Mucosa of gallbladder (tissue), 1 donor: ENCODE measurements at regions not wholly inside any gene's neighbourhood (a gene's known extent, or its start where the extent isn't known, plus 50 kb on each side); places are given as distances from the start of the nearest gene placed in this dataset.

Experiments
- DNase-seq: peaks from one replicate; pipeline ENCODE4 v3.0.0-alpha.2; 2020; ENCODE audit warnings: low spot score
- donor health status: DM: no; HTN: no; CAD: no.

DNA sequence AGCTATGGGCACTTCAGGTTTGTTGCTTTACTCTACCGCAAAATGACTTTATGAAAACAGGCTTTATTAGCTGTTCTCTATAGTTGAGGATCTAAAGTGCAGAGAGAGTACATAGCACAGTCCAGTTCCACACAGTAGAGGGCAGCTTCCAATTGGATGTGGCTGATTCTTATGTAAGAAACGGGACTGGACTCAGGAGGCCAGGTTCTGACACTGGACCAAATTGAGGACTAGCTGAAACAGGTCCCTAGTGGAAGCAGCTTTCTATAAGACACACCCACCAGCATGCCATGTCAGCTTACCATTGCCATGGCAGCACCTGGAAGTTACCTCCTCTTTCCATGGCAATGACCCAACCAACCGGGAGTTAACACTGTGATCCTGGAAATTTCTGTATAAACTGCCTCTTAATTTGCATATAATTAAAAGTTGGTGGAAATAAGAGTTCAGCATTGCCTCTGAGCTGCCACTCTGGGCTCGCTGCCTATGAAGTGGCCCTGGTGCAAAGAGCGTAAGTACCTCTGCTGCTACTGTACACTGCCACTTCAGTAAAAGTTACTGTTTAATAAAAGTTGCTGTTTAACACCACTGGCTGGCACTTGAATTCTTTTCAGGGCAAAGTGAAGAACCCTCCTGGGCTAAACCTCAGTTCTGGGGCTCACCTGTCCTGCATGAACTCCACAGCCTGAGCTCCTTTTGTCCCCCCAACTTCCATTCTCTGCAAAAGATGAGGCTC, 211.9 kb upstream of the SLC10A2 start:
- no peak for DNase-seq

DNA sequence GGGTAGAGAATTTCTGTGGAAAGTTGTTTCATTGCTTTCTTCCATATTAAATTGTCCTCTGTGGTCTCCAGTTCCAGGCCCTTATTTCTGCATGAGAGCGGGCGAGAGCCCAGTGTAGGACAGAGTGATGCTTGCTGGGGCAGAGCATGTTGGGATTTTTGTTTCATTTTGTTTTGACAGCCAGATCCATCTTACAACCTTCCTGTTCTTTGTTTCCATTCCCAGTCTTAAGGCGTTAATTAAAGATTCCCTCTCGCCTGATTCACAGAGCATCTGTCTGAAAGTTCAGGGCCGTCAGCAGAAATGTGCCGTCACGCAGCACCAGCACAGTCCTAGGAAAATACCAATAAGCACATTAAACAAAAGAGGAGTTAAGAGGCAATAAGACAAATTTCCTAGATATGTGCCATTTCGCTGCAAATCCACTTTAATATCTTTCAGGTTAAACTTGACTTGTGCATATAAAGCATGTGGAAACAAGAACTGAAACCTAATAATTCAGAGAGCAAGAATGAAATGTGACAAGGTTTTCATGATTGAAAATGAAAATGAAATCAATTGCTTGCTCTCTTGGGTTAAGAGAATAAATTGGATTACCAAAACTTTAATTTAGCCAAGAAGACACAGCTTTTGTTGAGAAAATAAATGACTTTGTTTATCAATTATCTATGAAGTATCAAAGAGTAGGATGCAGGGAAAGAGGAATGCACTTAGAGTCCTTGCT, 210.7 kb upstream of the SLC10A2 start:
- DNase-seq, result no peak

DNA sequence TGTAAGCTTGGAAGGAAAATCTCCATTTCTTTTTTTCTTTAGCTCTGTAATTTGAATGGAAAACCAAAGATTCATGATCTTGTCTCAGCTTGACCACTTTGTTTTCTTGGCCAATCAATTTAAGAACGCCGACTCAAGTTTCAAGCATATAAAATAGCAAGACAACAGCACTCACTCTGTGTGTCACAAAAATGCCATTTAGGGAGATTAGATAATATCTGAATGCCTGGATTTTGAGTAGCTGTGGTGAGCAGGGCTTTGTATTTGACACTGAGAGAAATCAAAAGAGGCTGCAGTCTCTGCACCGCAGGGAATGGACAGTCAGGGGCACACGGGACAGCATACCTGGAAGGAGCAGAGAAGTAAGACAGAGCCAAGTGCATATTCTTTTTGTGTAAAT, 209.5 kb upstream of the SLC10A2 start:
- no peak for DNase-seq

DNA sequence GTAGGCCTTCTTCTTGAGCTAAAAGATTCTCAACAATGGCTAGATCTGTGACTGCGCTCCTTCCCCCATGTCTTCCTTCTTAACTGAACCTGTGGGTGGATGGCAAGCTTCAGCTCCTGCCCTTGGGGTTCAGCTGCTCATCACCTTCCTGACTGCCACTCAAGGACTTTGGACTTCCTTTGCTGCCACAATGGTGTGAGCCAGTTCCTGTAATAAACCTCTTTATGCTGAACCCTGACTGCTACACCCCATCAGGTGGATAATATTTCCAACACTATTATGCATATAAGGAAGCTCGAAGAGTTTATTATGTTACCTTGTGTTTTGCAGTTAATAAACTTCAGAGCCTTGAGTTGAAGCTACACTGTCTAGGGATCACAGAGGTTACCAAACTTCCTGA, 208.9 kb upstream of the SLC10A2 start:
- no peak for DNase-seq

DNA sequence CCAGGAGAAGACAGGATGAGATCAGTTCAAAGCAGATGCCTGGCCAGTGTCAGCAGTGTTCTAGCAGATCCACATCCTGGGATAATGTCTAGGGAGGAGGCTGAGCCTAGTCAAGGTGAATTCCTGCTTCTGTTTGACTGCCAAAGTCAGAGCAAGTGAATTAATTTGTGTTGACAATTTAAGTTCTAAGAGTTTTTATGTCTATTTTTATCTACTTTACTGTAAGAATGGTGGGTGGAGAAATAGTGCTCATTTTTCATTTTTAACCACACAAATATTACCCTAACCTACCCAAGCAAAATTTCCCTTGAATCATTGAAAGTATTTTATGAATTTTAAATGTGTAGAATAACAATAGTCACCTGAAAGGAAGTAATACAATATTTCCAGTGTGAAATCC, 207.6 kb upstream of the SLC10A2 start:
- no peak for DNase-seq

DNA sequence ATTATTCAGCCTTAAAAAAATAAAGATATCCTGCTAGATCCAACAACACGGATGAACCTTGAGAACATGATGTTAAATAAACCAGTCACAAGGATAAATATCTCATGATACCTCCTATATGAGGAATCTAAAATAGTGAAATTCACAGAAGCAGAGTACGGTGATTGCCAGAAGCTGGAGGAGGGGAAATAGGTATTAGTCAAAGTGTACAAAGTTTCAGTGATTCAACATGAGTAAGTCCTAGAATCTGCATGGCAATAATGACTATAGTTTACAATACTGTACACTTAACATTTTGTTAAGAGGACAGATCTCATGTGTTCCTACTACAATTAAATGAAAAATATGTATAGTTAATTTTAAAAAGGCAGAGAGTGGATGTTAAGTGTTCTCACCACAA, 206.6 kb upstream of the SLC10A2 start:
- DNase-seq, result no peak

DNA sequence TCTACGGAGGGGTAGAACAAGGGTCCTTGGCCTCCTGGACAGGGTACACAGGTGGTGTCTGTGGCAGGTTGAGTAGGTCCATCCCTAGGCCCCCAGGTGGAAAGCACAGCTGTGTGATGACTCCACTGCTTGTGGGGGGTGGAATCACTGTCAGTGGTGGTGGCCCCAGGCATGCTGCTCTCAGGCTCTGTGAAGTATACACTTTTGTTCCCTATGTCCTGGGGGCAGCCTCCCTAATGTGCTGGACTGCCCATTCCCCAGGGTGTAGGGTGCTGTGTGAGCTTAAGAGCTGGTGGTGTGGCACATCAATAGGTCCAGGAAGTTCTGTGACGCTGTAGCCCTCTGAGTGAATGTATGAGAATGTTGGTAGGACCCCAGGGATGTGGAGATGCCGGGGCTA, 197.2 kb upstream of the SLC10A2 start:
- no peak for DNase-seq

DNA sequence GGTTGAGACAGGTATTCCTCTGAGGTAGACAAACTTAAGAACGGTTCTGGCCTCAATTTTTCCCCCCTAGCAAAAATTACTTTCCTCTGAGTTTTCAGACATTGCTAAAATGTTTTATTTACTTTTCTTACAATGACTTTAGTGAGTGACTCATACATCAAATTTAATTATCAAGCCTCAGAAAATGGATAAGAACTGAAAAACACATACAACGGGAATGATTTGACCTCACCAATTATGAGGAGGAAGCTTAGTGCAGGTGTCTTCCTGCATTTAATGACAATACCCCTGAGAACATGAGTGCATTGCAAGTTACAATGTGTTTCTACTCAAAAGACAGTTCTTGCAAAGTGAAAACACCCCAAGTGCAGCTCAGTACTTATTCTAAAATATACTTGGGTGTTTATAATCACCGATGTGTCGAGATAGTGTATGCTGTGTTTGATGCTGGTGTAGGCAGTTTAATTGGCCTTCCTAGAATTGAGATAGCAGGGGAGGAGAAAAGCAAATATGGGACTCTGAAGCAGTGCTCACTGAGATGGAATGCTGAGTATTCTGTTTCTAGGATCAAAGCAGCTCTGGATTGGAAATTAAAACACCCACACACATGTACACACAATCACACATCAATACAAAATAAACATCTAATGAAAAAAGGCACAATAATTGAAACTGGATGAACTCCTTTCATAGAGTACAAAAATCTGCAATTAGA, 189.5 kb upstream of the SLC10A2 start:
- DNase-seq, result no peak

DNA sequence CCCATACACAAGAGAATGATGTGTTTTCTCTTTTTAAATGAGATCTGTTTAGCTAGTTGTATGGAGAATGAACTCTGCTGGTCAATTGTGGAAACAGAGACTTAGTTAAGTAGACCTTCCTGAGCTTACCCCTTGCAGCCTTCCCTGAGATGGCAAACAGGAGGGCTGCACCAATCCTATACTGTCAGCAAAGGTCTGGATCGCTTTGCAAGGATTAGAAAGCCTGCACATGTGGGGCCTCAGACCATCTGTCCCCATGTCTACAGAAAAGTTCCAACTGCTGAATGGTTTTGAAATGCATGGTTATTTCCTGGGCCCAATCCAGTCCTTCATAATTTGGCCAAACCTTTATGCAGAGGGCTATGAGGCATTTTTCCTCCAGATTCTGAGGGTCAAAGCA, 183.9 kb upstream of the SLC10A2 start:
- no peak for DNase-seq

DNA sequence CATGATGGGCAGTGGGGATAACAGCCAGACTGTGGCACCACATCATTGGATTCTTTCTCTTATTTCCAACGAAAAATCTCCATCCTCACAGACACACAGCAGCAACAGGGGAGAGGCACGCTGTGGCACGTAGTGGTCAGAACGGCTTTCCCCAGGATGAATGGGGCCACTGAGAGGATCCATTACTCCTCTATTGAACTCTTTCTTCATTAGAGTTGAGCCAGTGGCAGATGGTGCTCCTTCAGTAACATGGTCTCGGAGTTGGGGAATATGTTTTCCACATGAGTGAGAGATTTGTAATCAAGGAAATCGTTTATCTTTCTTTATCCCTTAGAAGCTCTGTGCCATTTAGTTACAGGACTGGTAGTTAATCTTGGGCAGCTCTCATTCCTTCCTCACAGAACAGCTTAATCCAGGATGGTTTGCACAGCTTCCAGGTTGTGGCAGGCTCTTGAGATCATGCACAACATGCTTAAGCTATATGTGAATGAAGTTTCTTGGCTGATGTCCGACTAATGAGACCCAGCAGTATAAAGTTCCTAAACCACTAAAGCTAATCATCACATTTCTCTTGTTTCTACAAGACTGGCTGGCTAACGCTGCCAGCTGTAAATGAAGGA, 180.5 kb upstream of the SLC10A2 start:
- no peak for DNase-seq

DNA sequence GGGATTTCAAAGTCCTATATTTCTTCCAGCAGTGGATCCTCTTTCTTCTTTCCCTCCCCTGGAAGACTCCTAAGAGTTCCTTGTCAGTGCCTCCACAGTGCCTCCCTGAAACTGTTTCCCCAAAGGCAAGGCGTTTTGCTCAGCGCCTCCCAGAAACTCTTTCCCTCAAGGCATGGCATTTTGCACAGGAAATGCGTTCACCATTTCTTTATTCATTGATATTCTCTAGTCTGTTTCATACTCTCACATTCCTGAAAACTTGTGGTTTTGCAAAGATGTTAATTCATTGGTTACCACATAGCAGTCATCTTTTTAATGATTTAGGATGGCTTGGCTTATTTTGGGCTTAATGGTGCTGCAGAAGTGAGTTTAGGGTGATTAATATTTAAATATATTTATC, 177.3 kb upstream of the SLC10A2 start:
- DNase-seq, result no peak

DNA sequence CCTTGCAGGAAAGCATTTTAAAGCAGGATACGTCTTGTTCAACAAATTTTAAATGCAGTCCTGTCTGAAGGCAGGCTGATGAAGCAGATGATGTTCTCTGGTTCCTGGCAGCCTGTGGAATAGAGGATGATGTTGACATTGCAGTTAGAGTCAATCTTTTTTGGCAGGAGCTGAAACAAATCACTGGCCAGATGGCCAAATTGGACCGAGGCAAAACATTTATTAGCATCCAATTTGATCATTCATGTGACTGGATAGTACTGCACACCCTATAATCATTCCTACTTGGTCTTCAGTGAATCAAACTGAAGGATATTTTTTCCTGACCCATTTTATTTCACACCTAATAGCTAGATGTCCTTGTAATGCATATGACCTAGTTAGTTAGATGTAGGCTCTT, 172.2 kb upstream of the SLC10A2 start:
- no peak for DNase-seq

DNA sequence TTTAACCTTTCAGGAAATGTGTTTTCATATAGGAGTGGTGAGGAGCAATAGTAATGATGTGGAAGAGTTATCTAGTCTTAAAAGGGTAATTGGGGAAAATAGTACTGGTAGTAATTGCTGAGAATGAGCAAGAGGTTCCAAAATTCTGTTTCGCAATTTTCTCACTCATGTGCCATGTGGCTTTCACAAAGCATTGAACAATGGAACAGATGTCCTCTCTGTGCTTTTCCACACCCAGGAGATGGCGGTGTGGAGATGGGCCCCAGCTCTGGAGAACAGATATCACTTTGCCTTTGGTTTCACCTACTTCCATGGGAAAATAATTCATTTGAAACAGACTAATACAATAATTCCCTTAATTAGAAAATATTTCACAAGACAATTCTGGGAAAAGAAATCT, 170.0 kb upstream of the SLC10A2 start:
- no peak for DNase-seq

DNA sequence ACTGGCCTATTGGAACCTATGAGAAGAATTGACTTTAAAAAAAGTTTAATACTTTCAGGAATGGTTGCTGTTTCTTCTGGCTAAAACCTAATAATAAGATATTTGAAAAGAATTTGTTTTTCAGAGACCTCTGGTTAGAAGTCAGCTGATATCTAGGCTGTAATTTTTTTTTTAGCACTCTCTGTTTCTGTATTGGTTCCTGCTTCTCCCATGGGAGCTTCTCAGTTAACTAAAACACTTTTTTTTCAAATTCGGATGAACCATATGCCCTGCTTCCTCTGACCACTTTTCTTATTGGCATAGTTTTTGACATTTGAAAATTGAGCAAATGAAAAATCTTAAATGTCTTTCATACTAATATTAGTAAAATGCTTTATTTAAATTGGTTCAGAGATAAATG, 163.5 kb upstream of the SLC10A2 start:
- DNase-seq, result no peak

DNA sequence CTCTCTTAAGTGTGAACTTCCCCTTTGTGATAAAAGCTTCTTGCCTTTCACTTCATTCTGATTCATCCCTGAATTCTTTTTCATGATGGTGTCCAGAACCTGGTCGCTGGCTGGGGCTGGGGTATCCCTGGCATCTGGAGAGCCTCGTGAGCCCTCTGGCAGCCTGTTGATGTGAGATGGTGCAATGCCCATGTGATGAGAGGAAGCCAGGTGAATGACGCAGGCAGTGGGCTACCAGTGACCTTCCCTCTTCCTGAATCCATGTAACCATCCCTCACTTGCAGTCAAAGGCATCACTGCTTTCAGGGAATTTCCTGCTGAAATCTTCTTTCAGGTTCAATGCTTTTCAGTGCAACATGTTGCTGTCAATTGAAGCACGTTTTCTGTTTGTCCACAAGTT, 158.6 kb upstream of the SLC10A2 start:
- DNase-seq, result no peak

DNA sequence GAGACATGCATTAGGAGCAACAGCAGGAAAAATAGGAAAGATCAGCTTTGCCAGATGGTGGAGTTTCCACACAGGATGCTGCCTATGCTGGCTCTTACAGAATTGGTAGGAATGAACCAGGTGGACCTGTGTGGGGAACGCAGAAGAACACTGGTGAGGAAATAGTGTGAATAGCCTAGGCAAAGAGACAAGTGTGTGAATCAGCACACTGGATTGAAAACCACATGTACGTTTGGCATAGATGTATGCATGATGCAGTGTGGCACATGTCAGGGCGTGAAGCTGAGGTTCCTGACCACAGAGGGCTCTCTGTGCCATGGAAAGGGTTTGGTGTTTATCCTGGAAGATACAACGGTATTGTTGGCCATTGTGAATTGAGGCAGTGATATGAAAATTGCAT, 156.5 kb upstream of the SLC10A2 start:
- no peak for DNase-seq

DNA sequence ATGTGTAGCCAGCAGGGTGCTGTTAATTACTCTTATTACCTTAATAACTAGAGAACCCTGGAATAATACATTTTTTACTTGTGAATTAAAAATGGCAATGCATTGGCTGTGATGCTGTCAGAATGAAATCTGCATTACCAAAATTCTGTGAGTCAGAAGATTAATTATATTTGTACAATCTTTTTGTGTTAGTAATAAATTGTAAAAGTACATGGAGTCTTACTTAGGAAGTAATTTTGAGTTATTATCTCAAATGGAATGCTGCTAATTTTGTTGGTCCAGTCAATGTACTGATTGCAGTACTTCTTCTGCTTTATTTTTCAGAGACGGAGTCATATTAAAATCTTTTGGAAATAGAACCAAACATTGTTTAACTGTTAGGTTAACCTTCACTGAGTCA, 152.0 kb upstream of the SLC10A2 start:
- DNase-seq, result no peak

DNA sequence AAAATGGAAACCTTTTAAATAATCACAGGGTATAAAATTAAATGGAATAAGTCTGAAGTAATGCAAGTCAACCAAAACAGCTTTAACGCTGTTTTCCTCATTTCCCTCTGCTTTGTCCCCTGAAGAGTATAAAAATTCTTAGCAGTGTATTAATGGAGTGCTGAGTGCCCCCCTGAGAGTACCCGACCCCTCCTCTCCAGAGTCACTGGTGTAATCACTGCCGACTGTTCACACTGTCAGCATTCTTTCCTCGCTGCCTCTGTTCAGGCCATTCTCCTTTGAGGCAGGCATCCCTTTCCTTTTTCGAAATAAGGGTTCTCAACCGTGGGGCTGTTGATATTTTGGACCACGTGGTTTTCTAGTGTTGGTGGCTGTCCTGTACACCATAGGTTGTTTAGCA, 146.9 kb upstream of the SLC10A2 start:
- DNase-seq, result no peak

DNA sequence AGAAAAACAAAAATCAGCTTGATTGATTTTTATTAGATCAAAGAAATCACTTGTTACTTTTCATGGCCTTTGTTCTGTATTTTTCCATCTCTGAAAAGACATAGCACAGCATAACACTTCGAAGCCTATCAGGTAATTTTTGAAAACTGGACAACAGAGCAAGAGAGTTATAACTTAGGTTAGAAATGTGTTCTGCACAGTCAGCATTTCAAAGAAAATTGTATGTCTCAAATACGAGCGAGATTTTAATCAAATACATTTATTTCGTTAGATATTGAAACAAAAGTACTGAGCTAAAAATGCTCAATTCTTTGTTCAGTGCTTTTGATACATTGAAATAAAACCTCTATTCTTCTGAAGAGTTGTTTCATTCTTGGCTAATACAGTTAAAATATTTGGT, 144.1 kb upstream of the SLC10A2 start:
- DNase-seq, result no peak

DNA sequence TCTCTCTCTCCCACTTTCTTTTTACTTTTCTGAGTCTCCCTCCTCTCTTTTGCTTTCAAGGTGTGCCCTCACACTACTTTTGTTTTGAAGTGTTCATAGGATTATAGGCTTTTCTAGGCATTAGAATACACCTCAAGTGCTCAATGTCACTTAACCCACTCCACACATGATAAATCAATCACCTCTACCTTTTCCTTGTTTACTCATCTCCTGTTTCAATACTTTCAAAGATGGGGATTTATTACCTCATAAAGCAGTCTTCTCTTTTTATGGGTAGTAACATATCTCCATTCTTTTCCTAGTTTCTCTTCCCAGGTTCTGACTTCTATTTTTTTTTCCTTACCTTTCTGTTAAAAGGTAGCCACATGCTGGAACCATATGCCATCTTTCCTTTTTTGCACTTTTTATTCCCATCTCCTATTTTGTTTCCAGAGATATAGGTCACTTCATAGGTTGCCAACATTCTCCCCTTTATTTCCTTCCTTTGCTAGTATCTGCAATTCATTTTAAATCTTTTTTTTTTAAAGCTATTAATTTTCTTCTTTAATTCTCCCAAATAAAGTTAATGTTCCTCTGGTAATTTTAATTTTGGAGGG, 137.6 kb upstream of the SLC10A2 start:
- no peak for DNase-seq

DNA sequence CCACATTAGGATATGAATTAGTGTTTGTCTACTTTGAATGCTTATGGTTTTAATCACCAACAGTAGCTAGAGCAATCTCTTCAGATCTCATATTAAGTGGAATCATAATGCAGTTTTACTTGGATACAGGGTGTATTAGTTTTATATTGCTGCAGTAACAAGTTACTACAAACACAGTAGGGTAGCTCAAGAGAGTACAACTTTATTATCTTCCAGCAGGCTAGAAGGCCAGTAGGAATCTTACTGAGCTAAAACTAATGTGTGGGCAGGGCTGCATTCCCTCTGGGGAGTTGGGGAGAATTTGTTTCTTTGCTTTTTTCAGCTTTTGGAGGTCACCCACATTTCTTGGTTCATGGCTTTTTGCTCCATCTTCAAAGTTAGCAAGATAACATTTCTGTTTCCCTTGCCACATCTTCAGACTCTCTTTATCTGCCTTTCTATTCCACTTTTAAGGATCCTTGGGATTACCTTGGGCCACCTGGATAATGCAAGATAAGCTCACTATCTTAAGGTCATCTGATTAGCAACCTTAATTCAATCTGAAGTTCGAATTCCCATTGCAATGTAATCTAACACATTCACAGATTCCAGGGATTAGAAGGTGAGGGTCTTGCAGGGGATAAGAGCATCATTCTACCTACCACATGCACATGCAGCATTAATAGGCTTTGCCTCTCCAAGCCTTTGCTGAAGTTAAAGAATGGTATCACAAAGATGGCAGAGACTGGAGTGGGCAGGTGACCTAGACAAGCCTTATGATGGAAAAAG, 134.1 kb upstream of the SLC10A2 start:
- no peak for DNase-seq
